Body of pancreas (tissue), 4 donors: ENCODE measurements at regions not wholly inside any gene's neighbourhood (a gene's known extent, or its start where the extent isn't known, plus 50 kb on each side); places are given as distances from the start of the nearest gene placed in this dataset.

Experiments
- POLR2A ChIP-seq, 3 donors: fragments of 450-650 bp; IDR thresholded peaks; one replicate each; pipeline ENCODE4 v1.6.1; 2016; ENCODE audit warnings: antibody characterized with exemption in 3 of 3, mild to moderate bottlenecking in 2 of 3
- TF ChIP-seq, protein P1 (sequence below), 7 experiments: fragments of 450-650 bp in 4 of 7; fragments of 200-600 bp in 3 of 7; sonication (generic) in 3 of 7; IDR thresholded peaks; one replicate each; pipeline ENCODE4 v1.5.1; 2016 to 2019; ENCODE audit warnings: antibody characterized with exemption in 7 of 7

DNA sequence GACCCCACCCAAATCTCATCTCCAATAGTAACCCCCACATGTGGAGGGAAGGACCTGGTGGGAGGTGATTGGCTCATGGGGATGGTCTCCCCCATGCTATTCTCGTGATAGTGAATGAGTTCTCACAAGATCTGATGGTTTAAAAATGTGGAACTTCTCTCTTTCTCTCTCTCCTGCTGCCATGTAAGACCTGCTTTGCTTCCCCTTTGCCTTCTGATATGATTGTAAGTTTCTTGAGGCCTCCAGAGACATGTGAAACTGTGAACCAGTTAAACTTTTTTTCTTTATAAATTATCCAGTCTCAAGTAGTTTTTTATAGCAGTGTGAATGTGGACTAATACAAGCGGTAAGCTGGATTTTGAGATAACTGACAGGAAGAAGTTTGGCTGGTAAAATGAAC is 60.3 kb upstream of the MBNL1 start:
- TF ChIP-seq POLR2A (IDR thresholded peaks at IDR 0.05): no peak
- TF ChIP-seq, protein P1, sequence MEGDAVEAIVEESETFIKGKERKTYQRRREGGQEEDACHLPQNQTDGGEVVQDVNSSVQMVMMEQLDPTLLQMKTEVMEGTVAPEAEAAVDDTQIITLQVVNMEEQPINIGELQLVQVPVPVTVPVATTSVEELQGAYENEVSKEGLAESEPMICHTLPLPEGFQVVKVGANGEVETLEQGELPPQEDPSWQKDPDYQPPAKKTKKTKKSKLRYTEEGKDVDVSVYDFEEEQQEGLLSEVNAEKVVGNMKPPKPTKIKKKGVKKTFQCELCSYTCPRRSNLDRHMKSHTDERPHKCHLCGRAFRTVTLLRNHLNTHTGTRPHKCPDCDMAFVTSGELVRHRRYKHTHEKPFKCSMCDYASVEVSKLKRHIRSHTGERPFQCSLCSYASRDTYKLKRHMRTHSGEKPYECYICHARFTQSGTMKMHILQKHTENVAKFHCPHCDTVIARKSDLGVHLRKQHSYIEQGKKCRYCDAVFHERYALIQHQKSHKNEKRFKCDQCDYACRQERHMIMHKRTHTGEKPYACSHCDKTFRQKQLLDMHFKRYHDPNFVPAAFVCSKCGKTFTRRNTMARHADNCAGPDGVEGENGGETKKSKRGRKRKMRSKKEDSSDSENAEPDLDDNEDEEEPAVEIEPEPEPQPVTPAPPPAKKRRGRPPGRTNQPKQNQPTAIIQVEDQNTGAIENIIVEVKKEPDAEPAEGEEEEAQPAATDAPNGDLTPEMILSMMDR (IDR thresholded peaks at IDR 0.05): no peak
